ENCODE measurements at regions not wholly inside any gene's neighbourhood (a gene's known extent, or its start where the extent isn't known, plus 50 kb on each side); places are given as distances from the start of the nearest gene placed in this dataset.

DNA sequence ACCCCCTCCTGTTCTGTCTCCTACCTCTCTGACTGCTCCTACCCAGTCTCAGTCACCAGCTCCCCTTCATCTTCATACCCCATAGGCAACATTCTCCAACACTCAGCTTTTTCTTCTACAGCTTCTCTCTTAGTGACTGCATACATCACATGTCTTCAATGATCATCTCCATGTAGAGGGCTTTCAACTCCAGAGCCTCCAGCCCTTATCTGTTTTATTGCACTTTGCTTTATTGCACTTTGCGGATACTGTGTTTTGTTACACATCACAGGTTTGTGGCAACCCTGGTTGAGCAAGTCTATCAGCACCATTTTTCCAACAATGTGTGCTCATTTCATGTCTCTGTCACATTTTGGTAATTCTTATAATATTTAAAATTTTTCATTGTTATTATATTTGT is 230.7 kb downstream of the DEPDC1B start:
- ChIA-PET POLR2A (ENCODE audit: unreplicated experiment) (no interaction called here), CTCF (no interaction called here)
- Histone ChIP-seq H4K8ac (ENCODE audit: low read depth in 2 of 2, low read length in 2 of 2) (no peak overlapping the region), H3K36me3 (ENCODE audit: control insufficient read depth, insufficient read depth, low read length) (no peaks in the 10 kb centered on the region), H3K4ac (ENCODE audit: low read depth, low read length) (no peak overlapping the region), H3K79me1 (ENCODE audit: low read depth in 1 of 2, low read length in 2 of 2) (no peaks in the 10 kb centered on the region), H3K9me1 (ENCODE audit: insufficient read depth, low read length) (no peaks in the 10 kb centered on the region), H2AFZ (replicated peaks; ENCODE audit: low read length, poor library complexity) (no peak overlapping the region), H3K4me3 (ENCODE audit: insufficient read depth, low read depth, low read length) (no peak overlapping the region), H3K23ac (ENCODE audit: low read depth, low read length) (no peak overlapping the region), H2BK120ac (ENCODE audit: low read depth, low read length) (no peak overlapping the region), H3K9ac (ENCODE audit: low read depth, low read length) (no peak overlapping the region), H4K91ac (ENCODE audit: insufficient read depth, low read depth, low read length) (no peak overlapping the region), H3K18ac (ENCODE audit: low read depth, low read length) (no peak overlapping the region), H3K14ac (replicated peaks; ENCODE audit: low read depth, low read length) (no peak overlapping the region), H2BK15ac (ENCODE audit: low read depth, low read length) (no peak overlapping the region), H3K56ac (ENCODE audit: extremely low read depth, insufficient read depth, low read length) (no peak overlapping the region), H4K20me1 (ENCODE audit: insufficient read depth, low read length) (no peaks in the 10 kb centered on the region), H2AK9ac (replicated peaks; ENCODE audit: low read depth, low read length, poor library complexity) (no peak overlapping the region), H2BK20ac (ENCODE audit: low read depth, low read length) (no peak overlapping the region), H3K4me2 (ENCODE audit: low read depth, low read length) (no peak overlapping the region), H3K27me3 (ENCODE audit: control insufficient read depth, insufficient read depth, low read length) (no peaks in the 10 kb centered on the region), H3K4me1 (ENCODE audit: control insufficient read depth, insufficient read depth, low read length) (no peaks in the 10 kb centered on the region), H2AK5ac (ENCODE audit: low read depth, low read length) (no peak overlapping the region), H3K9me3 (ENCODE audit: control insufficient read depth, insufficient read depth, low read length) (no peaks in the 10 kb centered on the region), H4K5ac (ENCODE audit: low read depth, low read length) (no peak overlapping the region), H2BK5ac (ENCODE audit: low read depth, low read length, poor library complexity, severe bottlenecking) (no peak overlapping the region), H3K27ac (ENCODE audit: insufficient read depth, low read length) (no peak overlapping the region)
- in situ Hi-C loops (cut with MboI; ENCODE audit: low sequenced_read_pairs) (no loop called here), dilution Hi-C loops (cut with HindIII; ENCODE audit: low sequenced_read_pairs, unreplicated experiment) (no loop called here), intact Hi-C loops (cut with micrococcal nuclease) (no loop called here)
- WGBS, 2 experiments (ENCODE audit: extremely low coverage in 2 of 2, insufficient read length in 1 of 2): no CpG with 5 or more reads among the region's 1 CpG
- TF ChIP-seq FOS (IDR thresholded peaks at IDR 0.05; ENCODE audit: low read depth, low read length) (no peak), MAFK (IDR thresholded peaks at IDR 0.05; ENCODE audit: low read depth, low read length) (no peak), POLR2A (IDR thresholded peaks at IDR 0.05; ENCODE audit: low read depth, low read length) (no peak), SMC3 (IDR thresholded peaks at IDR 0.05; ENCODE audit: low read depth, low read length) (no peak), RFX5 (IDR thresholded peaks at IDR 0.05; ENCODE audit: low read depth, low read length) (no peak), CEBPB (IDR thresholded peaks at IDR 0.05; ENCODE audit: low read depth, low read length) (no peak), BHLHE40 (IDR thresholded peaks at IDR 0.05; ENCODE audit: low read depth, low read length) (no peak), CHD1 (IDR thresholded peaks at IDR 0.05; ENCODE audit: low read depth, low read length) (no peak)
- TF ChIP-seq, protein P1, sequence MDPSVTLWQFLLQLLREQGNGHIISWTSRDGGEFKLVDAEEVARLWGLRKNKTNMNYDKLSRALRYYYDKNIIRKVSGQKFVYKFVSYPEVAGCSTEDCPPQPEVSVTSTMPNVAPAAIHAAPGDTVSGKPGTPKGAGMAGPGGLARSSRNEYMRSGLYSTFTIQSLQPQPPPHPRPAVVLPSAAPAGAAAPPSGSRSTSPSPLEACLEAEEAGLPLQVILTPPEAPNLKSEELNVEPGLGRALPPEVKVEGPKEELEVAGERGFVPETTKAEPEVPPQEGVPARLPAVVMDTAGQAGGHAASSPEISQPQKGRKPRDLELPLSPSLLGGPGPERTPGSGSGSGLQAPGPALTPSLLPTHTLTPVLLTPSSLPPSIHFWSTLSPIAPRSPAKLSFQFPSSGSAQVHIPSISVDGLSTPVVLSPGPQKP (IDR thresholded peaks at IDR 0.05; ENCODE audit: borderline replicate concordance, low read depth, low read length): no peak
- TF ChIP-seq, protein P2, sequence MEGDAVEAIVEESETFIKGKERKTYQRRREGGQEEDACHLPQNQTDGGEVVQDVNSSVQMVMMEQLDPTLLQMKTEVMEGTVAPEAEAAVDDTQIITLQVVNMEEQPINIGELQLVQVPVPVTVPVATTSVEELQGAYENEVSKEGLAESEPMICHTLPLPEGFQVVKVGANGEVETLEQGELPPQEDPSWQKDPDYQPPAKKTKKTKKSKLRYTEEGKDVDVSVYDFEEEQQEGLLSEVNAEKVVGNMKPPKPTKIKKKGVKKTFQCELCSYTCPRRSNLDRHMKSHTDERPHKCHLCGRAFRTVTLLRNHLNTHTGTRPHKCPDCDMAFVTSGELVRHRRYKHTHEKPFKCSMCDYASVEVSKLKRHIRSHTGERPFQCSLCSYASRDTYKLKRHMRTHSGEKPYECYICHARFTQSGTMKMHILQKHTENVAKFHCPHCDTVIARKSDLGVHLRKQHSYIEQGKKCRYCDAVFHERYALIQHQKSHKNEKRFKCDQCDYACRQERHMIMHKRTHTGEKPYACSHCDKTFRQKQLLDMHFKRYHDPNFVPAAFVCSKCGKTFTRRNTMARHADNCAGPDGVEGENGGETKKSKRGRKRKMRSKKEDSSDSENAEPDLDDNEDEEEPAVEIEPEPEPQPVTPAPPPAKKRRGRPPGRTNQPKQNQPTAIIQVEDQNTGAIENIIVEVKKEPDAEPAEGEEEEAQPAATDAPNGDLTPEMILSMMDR (conservative IDR thresholded peaks at IDR 0.05; ENCODE audit: low read depth, low read length): no peak
- TF ChIP-seq, protein P3, sequence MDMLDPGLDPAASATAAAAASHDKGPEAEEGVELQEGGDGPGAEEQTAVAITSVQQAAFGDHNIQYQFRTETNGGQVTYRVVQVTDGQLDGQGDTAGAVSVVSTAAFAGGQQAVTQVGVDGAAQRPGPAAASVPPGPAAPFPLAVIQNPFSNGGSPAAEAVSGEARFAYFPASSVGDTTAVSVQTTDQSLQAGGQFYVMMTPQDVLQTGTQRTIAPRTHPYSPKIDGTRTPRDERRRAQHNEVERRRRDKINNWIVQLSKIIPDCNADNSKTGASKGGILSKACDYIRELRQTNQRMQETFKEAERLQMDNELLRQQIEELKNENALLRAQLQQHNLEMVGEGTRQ (IDR thresholded peaks at IDR 0.05; ENCODE audit: low read depth, low read length): no peak
- no peak for DNase-seq
- no TSS peak for BruUV-seq (replicated peaks)
- no peak for ATAC-seq (ENCODE audit: low read depth)
